ENCODE measurements at regions not wholly inside any gene's neighbourhood (a gene's known extent, or its start where the extent isn't known, plus 50 kb on each side); places are given as distances from the start of the nearest gene placed in this dataset.

DNA sequence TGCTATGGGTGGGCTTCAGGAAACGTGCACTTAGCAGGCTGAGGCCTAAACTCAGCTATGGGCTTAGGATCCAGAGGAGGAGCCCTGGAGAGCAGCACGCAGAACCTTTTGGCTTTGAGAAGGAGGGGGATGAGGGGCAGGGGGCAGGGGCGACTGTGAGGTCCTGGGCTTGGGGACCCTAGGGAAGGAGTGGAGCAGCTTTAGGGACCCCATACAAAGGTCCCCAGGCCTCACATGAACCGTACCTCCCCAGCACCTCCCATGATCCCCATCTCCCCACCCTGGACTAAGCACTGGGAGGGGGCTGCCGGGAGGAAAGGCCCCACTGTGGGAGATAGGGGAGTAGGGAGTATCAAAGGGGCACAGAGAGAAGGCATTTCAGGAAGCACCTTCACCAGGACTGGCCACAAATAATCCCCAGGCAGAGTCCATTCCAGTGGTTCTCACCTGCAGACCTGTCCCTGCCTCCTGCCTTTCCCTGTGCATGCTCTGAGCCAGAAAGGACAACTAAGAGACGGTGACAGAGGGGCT, 62.0 kb upstream of the KLF13 start:
- Mint-ChIP-seq H3K9me3 (no peaks in the 10 kb centered on the region), H3K36me3 (ENCODE audit: low read depth) (no peaks in the 10 kb centered on the region), H3K4me1 (peaks cover 4% of the 10 kb centered on the region), H3K27me3 (ENCODE audit: insufficient read depth) (peaks cover 3% of the 10 kb centered on the region), H3K4me3 (no peak overlapping the region), H3K27ac (no peak overlapping the region)
- WGBS, 2 experiments (ENCODE audit: insufficient coverage in 1 of 2, insufficient read length in 1 of 2): 86 to 95% methylated on average over 3 to 5 of the region's 6 CpGs
- Histone ChIP-seq H3K4me3 (ENCODE audit: low read length) (no peak overlapping the region), H3K27ac (ENCODE audit: low read depth, low read length) (no peak overlapping the region), H3K9ac (ENCODE audit: extremely low read depth, low read length, poor library complexity, severe bottlenecking) (no peak overlapping the region), H3K4me1 (ENCODE audit: control insufficient read depth, insufficient read depth, low read length) (peaks cover 3% of the 10 kb centered on the region), H3K27me3 (ENCODE audit: control insufficient read depth, insufficient read depth, low read length, poor library complexity, severe bottlenecking) (no peaks in the 10 kb centered on the region), H3K9me3 (ENCODE audit: control insufficient read depth, low read length) (no peaks in the 10 kb centered on the region), H3K36me3 (ENCODE audit: control insufficient read depth, insufficient read depth, low read length) (no peaks in the 10 kb centered on the region)
- TF ChIP-seq, protein P1, sequence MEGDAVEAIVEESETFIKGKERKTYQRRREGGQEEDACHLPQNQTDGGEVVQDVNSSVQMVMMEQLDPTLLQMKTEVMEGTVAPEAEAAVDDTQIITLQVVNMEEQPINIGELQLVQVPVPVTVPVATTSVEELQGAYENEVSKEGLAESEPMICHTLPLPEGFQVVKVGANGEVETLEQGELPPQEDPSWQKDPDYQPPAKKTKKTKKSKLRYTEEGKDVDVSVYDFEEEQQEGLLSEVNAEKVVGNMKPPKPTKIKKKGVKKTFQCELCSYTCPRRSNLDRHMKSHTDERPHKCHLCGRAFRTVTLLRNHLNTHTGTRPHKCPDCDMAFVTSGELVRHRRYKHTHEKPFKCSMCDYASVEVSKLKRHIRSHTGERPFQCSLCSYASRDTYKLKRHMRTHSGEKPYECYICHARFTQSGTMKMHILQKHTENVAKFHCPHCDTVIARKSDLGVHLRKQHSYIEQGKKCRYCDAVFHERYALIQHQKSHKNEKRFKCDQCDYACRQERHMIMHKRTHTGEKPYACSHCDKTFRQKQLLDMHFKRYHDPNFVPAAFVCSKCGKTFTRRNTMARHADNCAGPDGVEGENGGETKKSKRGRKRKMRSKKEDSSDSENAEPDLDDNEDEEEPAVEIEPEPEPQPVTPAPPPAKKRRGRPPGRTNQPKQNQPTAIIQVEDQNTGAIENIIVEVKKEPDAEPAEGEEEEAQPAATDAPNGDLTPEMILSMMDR (conservative IDR thresholded peaks at IDR 0.05): no peak
- peak; percentile 36 for DNase-seq

DNA sequence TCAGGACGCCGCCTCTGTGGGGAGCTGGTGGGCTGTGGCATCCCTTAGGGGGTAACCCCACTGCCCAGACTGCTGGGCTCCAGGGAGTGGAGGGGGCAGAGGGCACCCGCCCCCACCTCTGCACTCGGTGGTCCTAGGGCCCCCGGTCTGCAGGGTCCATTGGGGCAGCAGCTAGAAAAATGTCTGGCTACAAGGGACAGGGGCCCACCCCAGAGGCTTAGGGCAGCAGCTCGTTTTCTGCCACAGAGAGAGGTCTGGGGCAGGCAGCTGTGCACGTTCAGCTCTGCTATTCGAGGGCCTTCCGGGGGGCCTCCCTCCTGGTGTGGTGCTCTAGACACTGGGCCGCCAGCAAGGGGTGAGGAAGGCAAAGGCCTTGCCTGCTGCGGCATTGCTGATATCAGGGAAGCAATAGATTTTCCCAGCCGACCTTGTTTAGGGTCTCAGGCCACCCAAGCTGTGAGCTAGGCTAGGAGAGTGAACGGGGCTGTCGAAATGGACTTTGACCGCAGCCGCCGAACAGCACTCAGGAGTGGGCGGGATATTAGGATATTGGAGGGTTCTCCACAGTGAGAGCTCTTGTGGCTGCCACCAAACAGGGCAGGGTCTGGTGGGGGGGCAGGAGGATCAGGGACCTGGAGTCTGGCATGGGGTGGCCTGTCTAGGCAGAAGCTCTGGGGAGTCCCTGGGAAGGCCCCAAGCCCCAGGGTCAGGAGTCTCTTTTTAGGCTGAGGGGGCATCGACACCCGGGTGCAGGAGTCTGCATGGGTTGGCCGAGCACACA, 61.4 kb upstream of the KLF13 start:
- no peak overlapping the region for H3K4me3 Mint-ChIP-seq
- H3K9me3 Mint-ChIP-seq: no peaks in the 10 kb centered on the region
- TF ChIP-seq, protein P1 (conservative IDR thresholded peaks at IDR 0.05): no peak
- peak; percentile 35 for DNase-seq
- no peak overlapping the region for H3K27ac Mint-ChIP-seq
- H3K27me3 ChIP-seq (ENCODE audit: control insufficient read depth, insufficient read depth, low read length, poor library complexity, severe bottlenecking): no peaks in the 10 kb centered on the region
- H3K4me1 Mint-ChIP-seq: peaks cover 4% of the 10 kb centered on the region
- H3K9me3 ChIP-seq (ENCODE audit: control insufficient read depth, low read length): no peaks in the 10 kb centered on the region
- no peak overlapping the region for H3K9ac ChIP-seq (ENCODE audit: extremely low read depth, low read length, poor library complexity, severe bottlenecking)
- H3K4me3 ChIP-seq (ENCODE audit: low read length): no peak overlapping the region
- H3K27ac ChIP-seq (ENCODE audit: low read depth, low read length): no peak overlapping the region
- H3K27me3 Mint-ChIP-seq (ENCODE audit: insufficient read depth): peaks cover 3% of the 10 kb centered on the region
- H3K36me3 ChIP-seq (ENCODE audit: control insufficient read depth, insufficient read depth, low read length): no peaks in the 10 kb centered on the region
- H3K4me1 ChIP-seq (ENCODE audit: control insufficient read depth, insufficient read depth, low read length): peaks cover 3% of the 10 kb centered on the region
- 85 to 93% methylated on average over 9 to 21 of the region's 21 CpGs for WGBS, 2 experiments (ENCODE audit: insufficient coverage in 1 of 2, insufficient read length in 1 of 2)
- no peaks in the 10 kb centered on the region for H3K36me3 Mint-ChIP-seq (ENCODE audit: low read depth)

DNA sequence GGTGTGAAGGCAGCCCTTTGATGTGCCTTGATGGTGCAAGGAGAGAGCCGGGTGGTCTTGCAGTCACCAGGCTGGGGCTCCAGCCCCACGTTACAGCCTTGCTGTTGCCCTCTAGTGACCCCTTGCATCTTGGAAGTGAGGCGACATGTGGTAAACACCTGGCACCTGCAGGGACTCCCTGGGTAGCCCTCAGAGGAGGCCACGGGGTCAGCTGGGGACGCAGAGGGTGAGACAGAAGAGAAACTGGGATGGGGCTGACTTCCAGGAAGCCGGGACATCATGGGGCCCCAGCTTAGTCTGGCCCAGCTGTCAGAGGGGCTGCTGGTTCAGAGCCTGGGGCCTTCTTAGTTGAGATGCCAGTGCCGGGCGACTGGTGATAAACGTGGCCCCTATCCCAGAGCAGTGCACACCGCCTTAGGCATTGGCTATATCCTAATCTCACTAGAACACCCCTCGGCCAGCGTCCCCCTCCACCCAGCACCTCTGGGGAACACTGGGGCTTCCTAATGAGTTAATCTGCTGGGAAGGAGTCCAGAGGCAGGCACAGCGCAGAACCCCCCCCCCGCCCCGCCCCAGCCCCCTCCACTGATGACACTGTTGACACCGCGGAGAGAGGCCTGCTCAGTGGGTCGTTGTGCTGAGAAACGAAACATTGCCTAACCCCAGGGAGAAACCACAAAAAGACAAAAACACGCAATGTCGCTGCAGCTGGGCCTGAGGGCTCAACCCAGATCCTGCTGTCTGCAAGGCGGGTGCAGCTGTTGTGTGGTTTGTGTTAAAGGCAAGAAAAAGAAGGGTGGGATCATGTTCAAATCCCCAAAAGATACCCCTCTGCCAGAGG, 60.5 kb upstream of the KLF13 start:
- Mint-ChIP-seq H3K27me3 (ENCODE audit: insufficient read depth) (peaks cover 3% of the 10 kb centered on the region), H3K9me3 (no peaks in the 10 kb centered on the region), H3K4me1 (peaks cover 7% of the 10 kb centered on the region), H3K27ac (no peak overlapping the region), H3K36me3 (ENCODE audit: low read depth) (no peaks in the 10 kb centered on the region), H3K4me3 (no peak overlapping the region)
- Histone ChIP-seq H3K27ac (ENCODE audit: low read depth, low read length) (no peak overlapping the region), H3K4me1 (ENCODE audit: control insufficient read depth, insufficient read depth, low read length) (peaks cover 3% of the 10 kb centered on the region), H3K4me3 (ENCODE audit: low read length) (no peak overlapping the region), H3K27me3 (ENCODE audit: control insufficient read depth, insufficient read depth, low read length, poor library complexity, severe bottlenecking) (no peaks in the 10 kb centered on the region), H3K9ac (ENCODE audit: extremely low read depth, low read length, poor library complexity, severe bottlenecking) (no peak overlapping the region), H3K9me3 (ENCODE audit: control insufficient read depth, low read length) (no peaks in the 10 kb centered on the region), H3K36me3 (ENCODE audit: control insufficient read depth, insufficient read depth, low read length) (no peaks in the 10 kb centered on the region)
- TF ChIP-seq, protein P1 (conservative IDR thresholded peaks at IDR 0.05): peak; percentile 20
- DNase-seq: peak; percentile 45
- 88 to 92% methylated on average over 13 to 21 of the region's 22 CpGs for WGBS, 2 experiments (ENCODE audit: insufficient coverage in 1 of 2, insufficient read length in 1 of 2)

Data from endodermal cell (in vitro differentiated cells).